ENCODE measurements at regions not wholly inside any gene's neighbourhood (a gene's known extent, or its start where the extent isn't known, plus 50 kb on each side); places are given as distances from the start of the nearest gene placed in this dataset.
"Not testable (repeated sequence)": the region's sequence is repeated elsewhere in the genome, so short reads cannot be mapped to it uniquely, and the experiment has no call there.

GRCh38 chr10:29184205-29185000 is 104.5 kb upstream of the LYZL1 start:
- DNase-seq = no peak

- no peak for DNase-seq
Observed at GRCh38 chr10:29185050-29185449, 103.8 kb upstream of the LYZL1 start.

GRCh38 chr10:29186221-29186620 is 102.6 kb upstream of the LYZL1 start:
- DNase-seq = no peak

- DNase-seq = no peak
Observed at GRCh38 chr10:29189256-29189655, 99.6 kb upstream of the LYZL1 start.

- DNase-seq = no peak
Observed at GRCh38 chr10:29191674-29192073, 97.2 kb upstream of the LYZL1 start.

GRCh38 chr10:29199339-29199738 is 89.5 kb upstream of the LYZL1 start:
- DNase-seq = no peak

GRCh38 chr10:29199941-29200679 is 88.8 kb upstream of the LYZL1 start:
- no peak for DNase-seq

- no peak for DNase-seq
Observed at GRCh38 chr10:29202386-29202940, 86.4 kb upstream of the LYZL1 start.

- DNase-seq = no peak
Observed at GRCh38 chr10:29203432-29203831, 85.4 kb upstream of the LYZL1 start.

- DNase-seq = no peak
Observed at GRCh38 chr10:29204070-29204800, 84.6 kb upstream of the LYZL1 start.

- no peak for DNase-seq
Observed at GRCh38 chr10:29205787-29206186, 83.1 kb upstream of the LYZL1 start.

- no peak for DNase-seq
Observed at GRCh38 chr10:29208845-29209244, 80.0 kb upstream of the LYZL1 start.

GRCh38 chr10:29209830-29210229 is 79.0 kb upstream of the LYZL1 start:
- DNase-seq = no peak

- no peak for DNase-seq
Observed at GRCh38 chr10:29210266-29210868, 78.5 kb upstream of the LYZL1 start.

GRCh38 chr10:29212597-29212996 is 76.3 kb upstream of the LYZL1 start:
- DNase-seq = no peak

GRCh38 chr10:29214551-29214950 is 74.3 kb upstream of the LYZL1 start:
- DNase-seq = no peak

- DNase-seq = no peak
Observed at GRCh38 chr10:29217292-29217738, 71.6 kb upstream of the LYZL1 start.

- no peak for DNase-seq
Observed at GRCh38 chr10:29223326-29223725, 65.5 kb upstream of the LYZL1 start.

- no peak for DNase-seq
Observed at GRCh38 chr10:29224631-29225030, 64.2 kb upstream of the LYZL1 start.

- no peak for DNase-seq
Observed at GRCh38 chr10:29227201-29227600, 61.7 kb upstream of the LYZL1 start.

GRCh38 chr10:29228562-29228961 is 60.3 kb upstream of the LYZL1 start:
- no peak for DNase-seq

- DNase-seq = no peak
Observed at GRCh38 chr10:29229258-29229705, 59.6 kb upstream of the LYZL1 start.

- DNase-seq = not testable (repeated sequence)
Observed at GRCh38 chr10:29236910-29237309, 52.0 kb upstream of the LYZL1 start.
